ENCODE measurements at regions not wholly inside any gene's neighbourhood (a gene's known extent, or its start where the extent isn't known, plus 50 kb on each side); places are given as distances from the start of the nearest gene placed in this dataset.

- TF ChIP-seq EZH2 (IDR thresholded peaks at IDR 0.05; ENCODE audit: borderline replicate concordance, insufficient read depth, low read depth, low read length, poor library complexity, severe bottlenecking) (no peak), CTCF (IDR thresholded peaks at IDR 0.05) (no peak)
- no peak for DNase-seq
- no peak overlapping the region for H2AFZ ChIP-seq (ENCODE audit: insufficient read depth, low read depth, low read length, poor library complexity, severe bottlenecking)
- intact Hi-C loops (cut with micrococcal nuclease) = no loop called here
- H3K4me3 ChIP-seq (ENCODE audit: control extremely low read depth in 1 of 5, extremely low read depth in 1 of 5, insufficient read depth in 1 of 5, low read depth in 2 of 5, low read length in 4 of 5) = no peak overlapping the region
- H3K27ac ChIP-seq (ENCODE audit: low read length in 2 of 2) = no peak overlapping the region
- POLR2A ChIA-PET = no interaction called here
- no peaks in the 10 kb centered on the region for H3K36me3 ChIP-seq (replicated peaks in 1 of 2; ENCODE audit: control extremely low read depth in 1 of 2, control insufficient read depth in 1 of 2, extremely low read depth in 1 of 2, insufficient read depth in 2 of 2, low read length in 1 of 2)
- H3K4me1 ChIP-seq (ENCODE audit: control insufficient read depth in 2 of 2, insufficient read depth in 2 of 2, low read length in 2 of 2) = no peaks in the 10 kb centered on the region
- H3K79me2 ChIP-seq (ENCODE audit: control insufficient read depth, insufficient read depth, low read length) = no peaks in the 10 kb centered on the region
- no peaks in the 10 kb centered on the region for H3K4me1 Mint-ChIP-seq
- WGBS (ENCODE audit: insufficient coverage) = 95% methylated on average over 8 of the region's 8 CpGs
- no peak overlapping the region for H3K4me2 ChIP-seq (replicated peaks; ENCODE audit: low read depth, low read length, poor library complexity, severe bottlenecking)
- no peak overlapping the region for H3K9ac ChIP-seq (ENCODE audit: low read length)
- no peak overlapping the region for H3K4me3 Mint-ChIP-seq
- H4K20me1 ChIP-seq (ENCODE audit: control insufficient read depth, insufficient read depth, low read length, poor library complexity, severe bottlenecking) = no peaks in the 10 kb centered on the region
- H3K9me3 Mint-ChIP-seq (ENCODE audit: insufficient read depth) = peaks cover 5% of the 10 kb centered on the region
- peaks cover 0 to 2% (median 1%) of the 10 kb centered on the region in 3 donors for H3K9me3 ChIP-seq (ENCODE audit: control extremely low read depth in 1 of 3, control insufficient read depth in 2 of 3, insufficient read depth in 1 of 3, low read length in 2 of 3)
- no peaks in the 10 kb centered on the region for H3K27me3 ChIP-seq (replicated peaks in 1 of 4; ENCODE audit: control extremely low read depth in 1 of 4, control insufficient read depth in 3 of 4, insufficient read depth in 4 of 4, low read length in 3 of 4)
- H3K27ac Mint-ChIP-seq = no peak overlapping the region
- CTCF ChIA-PET = no interaction called here
- no peaks in the 10 kb centered on the region for H3K27me3 Mint-ChIP-seq
- ATAC-seq (ENCODE audit: low read depth) = no peak
These were observed 128.5 kb downstream of the NUDT12 start for GRCh38 chr5:103434057-103434456.

- Histone ChIP-seq H3K9me3 (ENCODE audit: control extremely low read depth in 1 of 3, control insufficient read depth in 2 of 3, insufficient read depth in 1 of 3, low read length in 2 of 3) (no peaks in the 10 kb centered on the region), H3K4me1 (ENCODE audit: control insufficient read depth in 2 of 2, insufficient read depth in 2 of 2, low read length in 2 of 2) (no peaks in the 10 kb centered on the region), H3K36me3 (replicated peaks in 1 of 2; ENCODE audit: control extremely low read depth in 1 of 2, control insufficient read depth in 1 of 2, extremely low read depth in 1 of 2, insufficient read depth in 2 of 2, low read length in 1 of 2) (no peaks in the 10 kb centered on the region), H3K79me2 (ENCODE audit: control insufficient read depth, insufficient read depth, low read length) (no peaks in the 10 kb centered on the region), H3K27ac (ENCODE audit: low read length in 2 of 2) (no peak overlapping the region), H3K27me3 (replicated peaks in 1 of 4; ENCODE audit: control extremely low read depth in 1 of 4, control insufficient read depth in 3 of 4, insufficient read depth in 4 of 4, low read length in 3 of 4) (no peaks in the 10 kb centered on the region), H2AFZ (ENCODE audit: insufficient read depth, low read depth, low read length, poor library complexity, severe bottlenecking) (no peak overlapping the region), H3K4me2 (replicated peaks; ENCODE audit: low read depth, low read length, poor library complexity, severe bottlenecking) (no peak overlapping the region), H3K4me3 (ENCODE audit: control extremely low read depth in 1 of 5, extremely low read depth in 1 of 5, insufficient read depth in 1 of 5, low read depth in 2 of 5, low read length in 4 of 5) (no peak overlapping the region), H4K20me1 (ENCODE audit: control insufficient read depth, insufficient read depth, low read length, poor library complexity, severe bottlenecking) (no peaks in the 10 kb centered on the region), H3K9ac (ENCODE audit: low read length) (no peak overlapping the region)
- ATAC-seq (ENCODE audit: low read depth) = no peak
- Mint-ChIP-seq H3K9me3 (ENCODE audit: insufficient read depth) (peaks cover 2% of the 10 kb centered on the region), H3K27ac (no peak overlapping the region), H3K4me1 (no peaks in the 10 kb centered on the region), H3K4me3 (no peak overlapping the region), H3K27me3 (no peaks in the 10 kb centered on the region)
- intact Hi-C loops (cut with micrococcal nuclease) = no loop called here
- TF ChIP-seq CTCF (IDR thresholded peaks at IDR 0.05) (no peak), EZH2 (IDR thresholded peaks at IDR 0.05; ENCODE audit: borderline replicate concordance, insufficient read depth, low read depth, low read length, poor library complexity, severe bottlenecking) (no peak)
- no peak for DNase-seq
- CTCF ChIA-PET = no interaction called here
- POLR2A ChIA-PET = no interaction called here
- WGBS (ENCODE audit: insufficient coverage) = no CpG with 5 or more reads among the region's 1 CpG
These were observed 129.4 kb downstream of the NUDT12 start for GRCh38 chr5:103433211-103433610.
